H1 (cell line): ENCODE measurements at regions not wholly inside any gene's neighbourhood (a gene's known extent, or its start where the extent isn't known, plus 50 kb on each side); places are given as distances from the start of the nearest gene placed in this dataset.

Source experiments
- CTCF ChIA-PET: fragments of 300-600 bp; sonication (Branson Sonifier 250); formaldehyde crosslinking; loops from one replicate; lab custom pipeline; 2021; ENCODE audit not compliant: partially characterized antibody; lab: Charles Lee
- POLR2A ChIA-PET: fragments of 300-600 bp; sonication (Branson Sonifier 250); formaldehyde crosslinking; loops from one replicate; lab custom pipeline; 2021; ENCODE audit warnings: inconsistent platforms; ENCODE audit not compliant: partially characterized antibody; lab: Charles Lee
- DNase-seq, 2 experiments: peaks; one replicate each; pipeline versions ENCODE4 v3.0.0 to v3.0.0-alpha.2; 2010 to 2022; ENCODE audit warnings: low spot score in 2 of 2, low read depth in 1 of 2, mixed read lengths in 1 of 2
- FAIRE-seq: peaks from 2 replicates; lab custom pipeline; 2011; peaks lifted over from hg19 to GRCh38; lab: Jason Lieb, UNC
- H2AFZ ChIP-seq: 2 replicates; pipeline ENCODE4 v1.8.1; 2012; ENCODE audit warnings: low read length, inconsistent platforms
- H2AK5ac ChIP-seq: 2 replicates; pipeline ENCODE4 v1.6.1; 2013; ENCODE audit warnings: low read depth, low read length
- H2BK120ac ChIP-seq: replicated peaks from 2 replicates; pipeline ENCODE3; 2013; ENCODE audit warnings: low read depth, low read length, inconsistent platforms
- H2BK12ac ChIP-seq: 2 replicates; pipeline ENCODE4 v1.6.1; 2013; ENCODE audit warnings: low read depth, low read length
- H2BK15ac ChIP-seq: 2 replicates; pipeline ENCODE4 v1.6.1; 2013; ENCODE audit warnings: low read length
- H2BK20ac ChIP-seq: 2 replicates; pipeline ENCODE4 v1.6.1; 2013; ENCODE audit warnings: low read length
- H2BK5ac ChIP-seq: 2 replicates; pipeline ENCODE4 v1.6.1; 2013; ENCODE audit warnings: low read depth, low read length
- H3K14ac ChIP-seq: 2 replicates; pipeline ENCODE4 v1.6.1; 2013; ENCODE audit warnings: inconsistent platforms; ENCODE audit not compliant: insufficient read length
- H3K18ac ChIP-seq: 2 replicates; pipeline ENCODE4 v1.6.1; 2013; ENCODE audit warnings: low read length; ENCODE audit errors: extremely low read depth
- H3K23ac ChIP-seq: 2 replicates; pipeline ENCODE4 v1.6.1; 2013; ENCODE audit warnings: inconsistent platforms; ENCODE audit not compliant: insufficient read length
- H3K23me2 ChIP-seq: 2 replicates; pipeline ENCODE4 v1.6.1; 2013; ENCODE audit warnings: low read depth, low read length
- H3K27ac ChIP-seq: 2 replicates; pipeline ENCODE4 v1.6.1; 2011; ENCODE audit warnings: low read depth, low read length, inconsistent platforms
- H3K27me3 ChIP-seq, 4 experiments: replicated peaks in 1 of 4; 1 replicate in 1 of 4; 2 replicates in 3 of 4; pipeline versions ENCODE4 v1.6.1 to v1.8.1; 2011 to 2013; ENCODE audit warnings: low read length in 3 of 4, mild to moderate bottlenecking in 3 of 4, inconsistent platforms in 2 of 4, mixed read lengths in 2 of 4, moderate library complexity in 1 of 4; ENCODE audit not compliant: control insufficient read depth in 3 of 4, insufficient read depth in 3 of 4; ENCODE audit errors: extremely low read depth in 1 of 4
- H3K36me3 ChIP-seq, 4 experiments: 2 replicates each; pipeline versions ENCODE4 v1.6.1 to v1.8.1; 2011 to 2013; ENCODE audit warnings: mild to moderate bottlenecking in 4 of 4, low read length in 3 of 4, moderate library complexity in 2 of 4, control low read depth in 1 of 4, inconsistent platforms in 1 of 4; ENCODE audit not compliant: insufficient read depth in 4 of 4, control insufficient read depth in 2 of 4
- H3K4ac ChIP-seq: replicated peaks from 2 replicates; pipeline ENCODE3; 2013; ENCODE audit warnings: low read length, low read depth, mixed read lengths, inconsistent platforms; ENCODE audit not compliant: insufficient read length
- H3K4me1 ChIP-seq, 4 experiments: replicated peaks in 1 of 4; 1 replicate in 1 of 4; 2 replicates in 3 of 4; pipeline versions ENCODE4 v1.6.1 to v1.8.1; 2011 to 2013; ENCODE audit warnings: low read length in 3 of 4, inconsistent platforms in 2 of 4, mixed read lengths in 1 of 4; ENCODE audit not compliant: insufficient read depth in 4 of 4, control insufficient read depth in 3 of 4
- H3K4me2 ChIP-seq, 2 experiments: 2 replicates each; pipeline versions ENCODE4 v1.6.1 to v1.8.1; 2011 to 2013; ENCODE audit warnings: low read depth in 2 of 2, low read length in 2 of 2, control low read depth in 1 of 2, inconsistent platforms in 1 of 2, mild to moderate bottlenecking in 1 of 2; ENCODE audit not compliant: insufficient read depth in 1 of 2
- H3K4me3 ChIP-seq, 4 experiments: fragments of 200-600, 300-600 bp in 1 of 4; sonication (generic), shearing (Covaris generic), sonication (Bioruptor Twin) in 1 of 4; 2 replicates each; pipeline versions ENCODE4 v1.5.1 to v1.8.1; 2011 to 2016; ENCODE audit warnings: low read length in 4 of 4, low read depth in 3 of 4, control low read depth in 2 of 4, inconsistent platforms in 2 of 4, mild to moderate bottlenecking in 2 of 4, mixed read lengths in 1 of 4, moderate library complexity in 1 of 4; ENCODE audit not compliant: insufficient read depth in 2 of 4; ENCODE audit errors: extremely low read depth in 1 of 4
- H3K56ac ChIP-seq: replicated peaks from 2 replicates; pipeline ENCODE3; 2013; ENCODE audit warnings: low read depth, mild to moderate bottlenecking, mixed read lengths, low read length, inconsistent platforms; ENCODE audit not compliant: insufficient read length
- H3K79me1 ChIP-seq: 2 replicates; pipeline ENCODE4 v1.6.1; 2013; ENCODE audit warnings: low read depth, low read length, control low read depth
- H3K79me2 ChIP-seq, 2 experiments: 2 replicates each; pipeline versions ENCODE4 v1.6.1 to v1.8.1; 2012 to 2013; ENCODE audit warnings: low read length in 2 of 2, mild to moderate bottlenecking in 2 of 2, inconsistent platforms in 1 of 2; ENCODE audit not compliant: insufficient read depth in 2 of 2, control insufficient read depth in 1 of 2
- H3K9ac ChIP-seq, 4 experiments: replicated peaks in 1 of 4; 1 replicate in 1 of 4; 2 replicates in 3 of 4; pipeline versions ENCODE4 v1.6.1 to v1.8.1; 2011 to 2013; ENCODE audit warnings: low read depth in 3 of 4, low read length in 3 of 4, control low read depth in 2 of 4, mild to moderate bottlenecking in 2 of 4, moderate library complexity in 2 of 4, inconsistent platforms in 1 of 4; ENCODE audit errors: extremely low read depth in 1 of 4
- H3K9me3 ChIP-seq, 2 experiments: 2 replicates each; pipeline versions ENCODE4 v1.6.1 to v1.8.1; 2012 to 2013; ENCODE audit warnings: mild to moderate bottlenecking in 2 of 2, moderate library complexity in 2 of 2, control low read depth in 1 of 2, inconsistent platforms in 1 of 2, low read depth in 1 of 2, low read length in 1 of 2, mixed read lengths in 1 of 2; ENCODE audit not compliant: insufficient read depth in 2 of 2
- H4K20me1 ChIP-seq, 2 experiments: replicated peaks in 1 of 2; 2 replicates each; pipeline versions ENCODE3 to v1.8.1; 2011 to 2013; ENCODE audit warnings: inconsistent platforms in 2 of 2, low read length in 2 of 2, mild to moderate bottlenecking in 1 of 2; ENCODE audit not compliant: insufficient read depth in 2 of 2, control insufficient read depth in 1 of 2
- H4K5ac ChIP-seq: 2 replicates; pipeline ENCODE4 v1.6.1; 2013; ENCODE audit warnings: low read length, low read depth, mixed read lengths, inconsistent platforms; ENCODE audit not compliant: insufficient read length
- H4K8ac ChIP-seq: 2 replicates; pipeline ENCODE4 v1.8.0; 2013; ENCODE audit warnings: mild to moderate bottlenecking, moderate library complexity, low read length, inconsistent platforms; ENCODE audit not compliant: insufficient read depth; ENCODE audit errors: extremely low read depth
- H4K91ac ChIP-seq: replicated peaks from 2 replicates; pipeline ENCODE3; 2013; ENCODE audit warnings: low read length, mixed read lengths, inconsistent platforms; ENCODE audit not compliant: insufficient read length
- WGBS, 2 experiments: shearing (Covaris generic) in 1 of 2; methylation state at CpG; one replicate each; pipeline versions ENCODE4 v1.1.6 to v1.1.7; 2013 to 2015; ENCODE audit warnings: low lambda C conversion rate in 2 of 2, mixed read lengths in 2 of 2, inconsistent platforms in 1 of 2, low coverage in 1 of 2, missing lambda C conversion rate in 1 of 2; ENCODE audit not compliant: insufficient replicate concordance in 2 of 2, insufficient coverage in 1 of 2, insufficient read length in 1 of 2; ENCODE audit errors: extremely low coverage in 1 of 2, missing lambda C conversion rate in 1 of 2; 5-methylcytosine and 5-hydroxymethylcytosine counted together

GRCh38 chr14:84298663-84299195 lies 1231.2 kb upstream of the FLRT2 start:
- H3K9me3 ChIP-seq: no peaks in the 10 kb centered on the region; a peak in 1 of 4 replicates
- no peak for FAIRE-seq
- no peaks in the 10 kb centered on the region for H3K79me1 ChIP-seq

More at GRCh38 chr14:84298663-84299195, 1231.2 kb upstream of the FLRT2 start:
- DNase-seq: no peak
- Histone ChIP-seq H3K27ac (no peak overlapping the region), H2BK12ac (no peak overlapping the region), H3K27me3 (no peaks in the 10 kb centered on the region), H3K79me2 (no peaks in the 10 kb centered on the region), H3K56ac (no peak overlapping the region), H3K23me2 (no peaks in the 10 kb centered on the region), H4K5ac (no peak overlapping the region), H2BK20ac (no peak overlapping the region), H3K23ac (no peak overlapping the region), H3K36me3 (no peaks in the 10 kb centered on the region), H4K91ac (no peak overlapping the region), H3K9ac (no peak overlapping the region), H3K18ac (no peak overlapping the region), H2AFZ (no peak overlapping the region), H4K20me1 (no peaks in the 10 kb centered on the region), H3K14ac (no peak overlapping the region), H3K4me2 (no peak overlapping the region), H4K8ac (no peak overlapping the region), H2BK5ac (no peak overlapping the region), H3K4me3 (no peak overlapping the region), H2AK5ac (no peak overlapping the region), H2BK15ac (no peak overlapping the region), H3K4ac (no peak overlapping the region), H3K4me1 (no peaks in the 10 kb centered on the region), H2BK120ac (no peak overlapping the region)
- CTCF ChIA-PET: no interaction called here
- POLR2A ChIA-PET: no interaction called here
- WGBS, 2 experiments: 90% methylated on average over 1 of the region's 1 CpG; no CpG with 5 or more reads in 1 of the 2 experiments
